ENCODE measurements at regions not wholly inside any gene's neighbourhood (a gene's known extent, or its start where the extent isn't known, plus 50 kb on each side); places are given as distances from the start of the nearest gene placed in this dataset.

DNA sequence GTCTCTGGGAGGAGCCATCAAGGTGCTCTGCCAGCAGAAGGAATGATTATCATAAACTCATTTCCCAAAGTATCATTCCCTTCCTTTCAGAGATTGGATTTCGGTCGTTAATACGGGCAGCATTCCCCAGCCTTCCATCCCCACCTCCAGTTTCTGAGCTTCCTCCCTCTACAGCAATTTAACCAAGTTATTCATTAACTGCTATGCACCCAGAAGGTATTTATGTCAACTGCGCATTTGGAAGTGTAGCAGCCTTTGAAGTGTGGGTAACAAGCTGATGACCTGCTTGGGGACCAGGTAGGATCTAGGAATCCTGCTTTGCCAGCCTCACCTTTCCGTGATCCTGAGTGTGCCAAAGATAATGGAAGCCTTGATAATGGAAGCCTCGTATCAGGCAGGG is 172.4 kb upstream of the IGSF21 start:
- TF ChIP-seq, protein P1, sequence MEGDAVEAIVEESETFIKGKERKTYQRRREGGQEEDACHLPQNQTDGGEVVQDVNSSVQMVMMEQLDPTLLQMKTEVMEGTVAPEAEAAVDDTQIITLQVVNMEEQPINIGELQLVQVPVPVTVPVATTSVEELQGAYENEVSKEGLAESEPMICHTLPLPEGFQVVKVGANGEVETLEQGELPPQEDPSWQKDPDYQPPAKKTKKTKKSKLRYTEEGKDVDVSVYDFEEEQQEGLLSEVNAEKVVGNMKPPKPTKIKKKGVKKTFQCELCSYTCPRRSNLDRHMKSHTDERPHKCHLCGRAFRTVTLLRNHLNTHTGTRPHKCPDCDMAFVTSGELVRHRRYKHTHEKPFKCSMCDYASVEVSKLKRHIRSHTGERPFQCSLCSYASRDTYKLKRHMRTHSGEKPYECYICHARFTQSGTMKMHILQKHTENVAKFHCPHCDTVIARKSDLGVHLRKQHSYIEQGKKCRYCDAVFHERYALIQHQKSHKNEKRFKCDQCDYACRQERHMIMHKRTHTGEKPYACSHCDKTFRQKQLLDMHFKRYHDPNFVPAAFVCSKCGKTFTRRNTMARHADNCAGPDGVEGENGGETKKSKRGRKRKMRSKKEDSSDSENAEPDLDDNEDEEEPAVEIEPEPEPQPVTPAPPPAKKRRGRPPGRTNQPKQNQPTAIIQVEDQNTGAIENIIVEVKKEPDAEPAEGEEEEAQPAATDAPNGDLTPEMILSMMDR (IDR thresholded peaks at IDR 0.05): no peak
- no peak for TF ChIP-seq EZH2 (IDR thresholded peaks at IDR 0.05; ENCODE audit: borderline replicate concordance, insufficient read depth, low read depth, low read length, poor library complexity, severe bottlenecking)
